HepG2 (cell line): ENCODE measurements at regions not wholly inside any gene's neighbourhood (a gene's known extent, or its start where the extent isn't known, plus 50 kb on each side); places are given as distances from the start of the nearest gene placed in this dataset.

Experiments
- ATAC-seq: fragments of 200-7000 bp; cut with Tn5 transposase; 3 replicates; pipeline ENCODE4 v1.9.1; 2020; ENCODE audit warnings: mild to moderate bottlenecking, moderate library complexity
- BruUV-seq: library from RNA; stranded (reverse); fragments of 400-500 nt; replicated peaks from 2 replicates; lab custom pipeline; 2021; lab: Mats Ljungman, UMichigan
- CTCF ChIA-PET: fragments of 300-600 bp; formaldehyde crosslinking; extraction: SDS; loops from one replicate; lab custom pipeline; 2021; ENCODE audit warnings: low total read pairs, inconsistent platforms, low intra/inter-chr PET ratio; lab: Yijun Ruan, JAX
- POLR2A ChIA-PET: fragments of 350-600 bp; sonication (Branson Sonifier 250); formaldehyde crosslinking; loops from one replicate; lab custom pipeline; 2020; ENCODE audit warnings: antibody characterized with exemption, inconsistent platforms; lab: Yijun Ruan, JAX
- DNase-seq: peaks from one replicate; pipeline ENCODE4 v3.0.0-alpha.2; 2015; ENCODE audit warnings: low spot score
- FAIRE-seq: peaks from 3 replicates; lab custom pipeline; 2011; peaks lifted over from hg19 to GRCh38; lab: Jason Lieb, UNC
- H2AFZ ChIP-seq: one replicate; pipeline ENCODE4 v1.6.1; 2011; ENCODE audit warnings: low read length, inconsistent platforms
- H3K27ac ChIP-seq: fragments of 300-600 bp; 3 replicates; pipeline ENCODE4 v1.8.0; 2011; ENCODE audit warnings: mixed run types, mild to moderate bottlenecking, mixed read lengths, low read length, inconsistent platforms; ENCODE audit not compliant: insufficient read depth; ENCODE audit errors: extremely low read length
- H3K27me3 ChIP-seq, 2 experiments: fragments of 200-600 bp in 1 of 2; 2 replicates in 1 of 2; 3 replicates in 1 of 2; pipeline versions ENCODE4 v1.6.0 to v1.8.0; 2011; ENCODE audit warnings: low read length in 2 of 2, mild to moderate bottlenecking in 2 of 2, moderate library complexity in 2 of 2, inconsistent platforms in 1 of 2; ENCODE audit not compliant: insufficient read depth in 2 of 2, control insufficient read depth in 1 of 2
- H3K36me3 ChIP-seq, 2 experiments: fragments of 200-600 bp in 1 of 2; replicated peaks in 1 of 2; 2 replicates in 1 of 2; 3 replicates in 1 of 2; pipeline versions ENCODE4 v1.5.1 to v1.8.0; 2011; ENCODE audit warnings: low read length in 2 of 2, inconsistent platforms in 1 of 2; ENCODE audit not compliant: insufficient read depth in 2 of 2, control insufficient read depth in 1 of 2
- H3K4me1 ChIP-seq: 2 replicates; pipeline ENCODE4 v1.5.1; 2012; ENCODE audit warnings: low read length, inconsistent platforms; ENCODE audit not compliant: insufficient read depth
- H3K4me2 ChIP-seq: 2 replicates; pipeline ENCODE4 v1.6.0; 2011; ENCODE audit warnings: low read depth, low read length, inconsistent platforms
- H3K4me3 ChIP-seq, 3 experiments: fragments of 200-600 bp in 1 of 3; sonication (generic), shearing (Covaris generic) in 1 of 3; replicated peaks in 1 of 3; 2 replicates each; pipeline ENCODE4 v1.5.1; 2011 to 2016; ENCODE audit warnings: low read length in 3 of 3, inconsistent platforms in 2 of 3, low read depth in 2 of 3, mild to moderate bottlenecking in 2 of 3, control low read depth in 1 of 3, mixed read lengths in 1 of 3; ENCODE audit not compliant: insufficient read depth in 1 of 3
- H3K79me2 ChIP-seq: one replicate; pipeline ENCODE4 v1.6.1; 2011; ENCODE audit warnings: low read length, inconsistent platforms; ENCODE audit not compliant: insufficient read depth
- H3K9ac ChIP-seq: 2 replicates; pipeline ENCODE4 v1.6.0; 2011; ENCODE audit warnings: mild to moderate bottlenecking, low read depth, low read length, inconsistent platforms; ENCODE audit not compliant: insufficient read depth
- H3K9me3 ChIP-seq: 2 replicates; pipeline ENCODE4 v1.5.1; 2012; ENCODE audit warnings: mild to moderate bottlenecking, low read length
- H4K20me1 ChIP-seq: 2 replicates; pipeline ENCODE4 v1.6.0; 2011; ENCODE audit warnings: inconsistent platforms, mild to moderate bottlenecking, low read length, moderate library complexity; ENCODE audit not compliant: insufficient read depth
- ARID2 ChIP-seq: sonication (generic); formaldehyde crosslinking; IDR thresholded peaks from 2 replicates; pipeline ENCODE4 v1.8.1; 2022; ENCODE audit warnings: mild to moderate bottlenecking, missing genetic modification reagents, borderline replicate concordance
- BORCS8-MEF2B ChIP-seq: sonication (generic); formaldehyde crosslinking; IDR thresholded peaks from 2 replicates; pipeline ENCODE4 v1.8.0; 2022; ENCODE audit warnings: mild to moderate bottlenecking, missing genetic modification reagents
- FOXO1 ChIP-seq: sonication (generic); formaldehyde crosslinking; IDR thresholded peaks from 2 replicates; pipeline ENCODE4 v1.4.0; 2020; ENCODE audit warnings: missing genetic modification reagents
- HNRNPH1 ChIP-seq: fragments of 200-400 bp; formaldehyde crosslinking; optimal IDR thresholded peaks from 2 replicates; pipeline ENCODE3; 2017; ENCODE audit warnings: mild to moderate bottlenecking, low read depth, low read length
- MBD4 ChIP-seq: IDR thresholded peaks from 2 replicates; pipeline ENCODE4 v1.6.1; 2012; ENCODE audit warnings: low read length, inconsistent platforms, borderline replicate concordance
- RFXAP ChIP-seq: sonication (generic); formaldehyde crosslinking; IDR thresholded peaks from 2 replicates; pipeline ENCODE4 v1.4.0; 2020; ENCODE audit warnings: missing genetic modification reagents, borderline replicate concordance
- SNRNP70 ChIP-seq: fragments of 200-400 bp; formaldehyde crosslinking; IDR thresholded peaks from 2 replicates; pipeline ENCODE4 v1.6.1; 2017; ENCODE audit warnings: mild to moderate bottlenecking, low read depth, low read length, moderate library complexity
- SRF ChIP-seq: IDR thresholded peaks from 2 replicates; pipeline ENCODE4 v1.6.1; 2011; ENCODE audit warnings: mild to moderate bottlenecking, low read depth, low read length, moderate library complexity
- ZFP82 ChIP-seq: sonication (generic); formaldehyde crosslinking; IDR thresholded peaks from 2 replicates; pipeline ENCODE4 v1.5.1; 2020; ENCODE audit warnings: mild to moderate bottlenecking, missing genetic modification reagents, borderline replicate concordance
- ZNF121 ChIP-seq: sonication (generic); formaldehyde crosslinking; IDR thresholded peaks from 2 replicates; pipeline ENCODE4 v1.5.0; 2020; ENCODE audit warnings: mild to moderate bottlenecking, missing genetic modification reagents
- ZNF205 ChIP-seq: IDR thresholded peaks from 2 replicates; pipeline ENCODE4 v1.6.1; 2018; ENCODE audit warnings: missing biosample characterization, missing genetic modification reagents
- ZNF256 ChIP-seq: sonication (generic); formaldehyde crosslinking; conservative IDR thresholded peaks from 2 replicates; pipeline ENCODE4 v1.4.0; 2020; ENCODE audit warnings: missing genetic modification reagents
- ZNF350 ChIP-seq: sonication (generic); formaldehyde crosslinking; IDR thresholded peaks from 2 replicates; pipeline ENCODE4 v1.4.0; 2020; ENCODE audit warnings: mild to moderate bottlenecking, low read depth, missing genetic modification reagents, borderline replicate concordance
- ZNF451 ChIP-seq: sonication (generic); formaldehyde crosslinking; IDR thresholded peaks from 2 replicates; pipeline ENCODE4 v1.5.0; 2020; ENCODE audit warnings: mild to moderate bottlenecking, missing genetic modification reagents
- ZNF552 ChIP-seq: sonication (generic); formaldehyde crosslinking; IDR thresholded peaks from 2 replicates; pipeline ENCODE4 v1.9.0; 2022; ENCODE audit warnings: missing genetic modification reagents, mild to moderate bottlenecking, borderline replicate concordance
- ZNF558 ChIP-seq: sonication (generic); formaldehyde crosslinking; IDR thresholded peaks from 2 replicates; pipeline ENCODE4 v1.9.0; 2022; ENCODE audit warnings: mild to moderate bottlenecking, missing genetic modification reagents, borderline replicate concordance
- ZNF724P ChIP-seq: sonication (generic); formaldehyde crosslinking; IDR thresholded peaks from 2 replicates; pipeline ENCODE4 v1.8.0; 2022; ENCODE audit warnings: missing genetic modification reagents, borderline replicate concordance
- ZNF75D ChIP-seq: sonication (generic); formaldehyde crosslinking; IDR thresholded peaks from 2 replicates; pipeline ENCODE4 v1.8.1; 2023; ENCODE audit warnings: missing genetic modification reagents, mild to moderate bottlenecking, borderline replicate concordance
- ZZZ3 ChIP-seq: sonication (generic); formaldehyde crosslinking; IDR thresholded peaks from 2 replicates; pipeline ENCODE4 v1.4.0; 2020; ENCODE audit warnings: missing genetic modification reagents, mild to moderate bottlenecking, borderline replicate concordance
- WGBS: methylation state at CpG from one replicate; pipeline ENCODE4 v1.1.6; 2017; ENCODE audit warnings: low lambda C conversion rate; 5-methylcytosine and 5-hydroxymethylcytosine counted together
- in situ Hi-C: cut with HindIII; loops from 2 replicates; pipeline ENCODE4 v1.10.0; 2017; ENCODE audit warnings: low pct_unique_long_range_greater_than_20kb; ENCODE audit not compliant: extremely low pct_ligation_motif_present
- intact Hi-C: fragments of 100-400 bp; cut with micrococcal nuclease; formaldehyde crosslinking; loops from one replicate; pipeline ENCODE4 v1.10.0; 2022; ENCODE audit not compliant: unreplicated experiment
- TF ChIP-seq, protein P1 (sequence below): sonication (generic); formaldehyde crosslinking; IDR thresholded peaks from 2 replicates; pipeline ENCODE4 v1.5.1; 2020; ENCODE audit warnings: mild to moderate bottlenecking, missing genetic modification reagents, borderline replicate concordance
- TF ChIP-seq, protein P2 (sequence below): sonication (generic); formaldehyde crosslinking; IDR thresholded peaks from 2 replicates; pipeline ENCODE4 v1.4.0; 2020; ENCODE audit warnings: missing genetic modification reagents, borderline replicate concordance

DNA sequence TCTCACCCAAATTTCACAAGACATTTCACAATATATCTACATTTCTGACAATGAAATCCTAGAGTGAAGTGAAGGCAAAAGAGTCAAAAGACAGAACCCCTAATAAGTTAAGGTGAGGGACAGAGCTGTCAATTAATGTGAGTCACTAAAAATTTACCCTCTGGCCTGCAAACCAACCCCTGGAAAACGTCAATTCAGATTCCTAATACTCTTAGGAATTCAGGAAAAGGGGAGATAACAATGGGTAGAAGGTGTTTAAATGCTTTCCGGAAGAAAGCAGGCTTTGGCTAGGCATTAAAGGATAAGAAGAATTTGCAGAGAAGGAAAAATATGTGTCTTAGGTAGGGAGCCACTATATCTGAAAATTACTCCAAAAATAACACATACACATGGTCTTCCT is 299.6 kb downstream of the INHBA start (continued):
- TF ChIP-seq ZNF350 (CRISPR knock-in tag), result no peak
- no peak for TF ChIP-seq ARID2 (CRISPR knock-in tag)
- no peak for TF ChIP-seq ZFP82 (CRISPR knock-in tag)
- TF ChIP-seq FOXO1 (CRISPR knock-in tag), result no peak
- TF ChIP-seq, all 625 proteins: peak for 0

DNA sequence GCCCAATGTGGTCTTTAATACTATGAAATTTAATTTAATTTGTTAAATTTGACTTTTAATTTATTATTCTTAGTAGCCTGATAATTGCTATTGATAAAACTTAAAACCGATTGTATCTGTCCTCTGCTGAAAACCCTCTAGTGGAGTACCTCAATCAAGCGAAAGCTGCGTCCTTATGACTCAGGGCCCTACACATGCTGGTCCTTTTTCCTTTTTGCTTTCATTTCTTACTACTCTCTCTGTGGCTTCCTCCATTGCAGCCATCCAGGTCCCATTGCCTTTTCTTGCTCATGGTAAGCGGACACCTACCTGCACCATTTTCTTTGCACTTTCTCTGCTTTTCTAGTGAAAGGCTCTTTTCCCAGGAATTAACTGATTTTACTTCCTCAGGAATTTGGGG is 301.1 kb downstream of the INHBA start:
- intact Hi-C loops, result no loop called here

More for the DNA sequence above, 301.1 kb downstream of the INHBA start:
- Histone ChIP-seq H3K27ac (no peak overlapping the region), H2AFZ (no peak overlapping the region), H3K4me1 (no peaks in the 10 kb centered on the region), H3K36me3 (no peaks in the 10 kb centered on the region), H3K9ac (no peak overlapping the region), H3K4me3 (no peak overlapping the region), H3K4me2 (no peak overlapping the region), H4K20me1 (no peaks in the 10 kb centered on the region), H3K79me2 (no peaks in the 10 kb centered on the region), H3K27me3 (no peaks in the 10 kb centered on the region), H3K9me3 (peaks cover 22% of the 10 kb centered on the region)
- BruUV-seq, result no TSS peak
- WGBS, result 41% methylated on average over 4 of the region's 4 CpGs
- ChIA-PET CTCF (no interaction called here), POLR2A (no interaction called here)
- TF ChIP-seq, protein P1, sequence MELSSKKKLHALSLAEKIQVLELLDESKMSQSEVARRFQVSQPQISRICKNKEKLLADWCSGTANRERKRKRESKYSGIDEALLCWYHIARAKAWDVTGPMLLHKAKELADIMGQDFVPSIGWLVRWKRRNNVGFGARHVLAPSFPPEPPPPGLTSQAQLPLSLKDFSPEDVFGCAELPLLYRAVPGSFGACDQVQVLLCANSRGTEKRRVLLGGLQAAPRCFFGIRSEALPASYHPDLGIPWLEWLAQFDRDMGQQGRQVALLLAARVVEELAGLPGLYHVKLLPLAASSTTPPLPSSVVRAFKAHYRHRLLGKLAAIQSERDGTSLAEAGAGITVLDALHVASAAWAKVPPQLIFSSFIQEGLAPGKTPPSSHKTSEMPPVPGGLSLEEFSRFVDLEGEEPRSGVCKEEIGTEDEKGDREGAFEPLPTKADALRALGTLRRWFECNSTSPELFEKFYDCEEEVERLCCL (CRISPR knock-in tag), result no peak
- TF ChIP-seq ZZZ3 (CRISPR knock-in tag) (no peak), HNRNPH1 (no peak), ZNF552 (no peak), ZNF205 (CRISPR knock-in tag) (no peak), ZNF451 (no peak), ZNF724P (CRISPR knock-in tag) (no peak), MBD4 (no peak), SRF (no peak), ZNF256 (CRISPR knock-in tag) (no peak), ZNF121 (no peak), BORCS8-MEF2B (CRISPR knock-in tag) (no peak), RFXAP (CRISPR knock-in tag) (no peak), ZNF75D (CRISPR knock-in tag) (no peak), SNRNP70 (no peak), ZNF558 (CRISPR knock-in tag) (no peak)
- TF ChIP-seq, protein P2, sequence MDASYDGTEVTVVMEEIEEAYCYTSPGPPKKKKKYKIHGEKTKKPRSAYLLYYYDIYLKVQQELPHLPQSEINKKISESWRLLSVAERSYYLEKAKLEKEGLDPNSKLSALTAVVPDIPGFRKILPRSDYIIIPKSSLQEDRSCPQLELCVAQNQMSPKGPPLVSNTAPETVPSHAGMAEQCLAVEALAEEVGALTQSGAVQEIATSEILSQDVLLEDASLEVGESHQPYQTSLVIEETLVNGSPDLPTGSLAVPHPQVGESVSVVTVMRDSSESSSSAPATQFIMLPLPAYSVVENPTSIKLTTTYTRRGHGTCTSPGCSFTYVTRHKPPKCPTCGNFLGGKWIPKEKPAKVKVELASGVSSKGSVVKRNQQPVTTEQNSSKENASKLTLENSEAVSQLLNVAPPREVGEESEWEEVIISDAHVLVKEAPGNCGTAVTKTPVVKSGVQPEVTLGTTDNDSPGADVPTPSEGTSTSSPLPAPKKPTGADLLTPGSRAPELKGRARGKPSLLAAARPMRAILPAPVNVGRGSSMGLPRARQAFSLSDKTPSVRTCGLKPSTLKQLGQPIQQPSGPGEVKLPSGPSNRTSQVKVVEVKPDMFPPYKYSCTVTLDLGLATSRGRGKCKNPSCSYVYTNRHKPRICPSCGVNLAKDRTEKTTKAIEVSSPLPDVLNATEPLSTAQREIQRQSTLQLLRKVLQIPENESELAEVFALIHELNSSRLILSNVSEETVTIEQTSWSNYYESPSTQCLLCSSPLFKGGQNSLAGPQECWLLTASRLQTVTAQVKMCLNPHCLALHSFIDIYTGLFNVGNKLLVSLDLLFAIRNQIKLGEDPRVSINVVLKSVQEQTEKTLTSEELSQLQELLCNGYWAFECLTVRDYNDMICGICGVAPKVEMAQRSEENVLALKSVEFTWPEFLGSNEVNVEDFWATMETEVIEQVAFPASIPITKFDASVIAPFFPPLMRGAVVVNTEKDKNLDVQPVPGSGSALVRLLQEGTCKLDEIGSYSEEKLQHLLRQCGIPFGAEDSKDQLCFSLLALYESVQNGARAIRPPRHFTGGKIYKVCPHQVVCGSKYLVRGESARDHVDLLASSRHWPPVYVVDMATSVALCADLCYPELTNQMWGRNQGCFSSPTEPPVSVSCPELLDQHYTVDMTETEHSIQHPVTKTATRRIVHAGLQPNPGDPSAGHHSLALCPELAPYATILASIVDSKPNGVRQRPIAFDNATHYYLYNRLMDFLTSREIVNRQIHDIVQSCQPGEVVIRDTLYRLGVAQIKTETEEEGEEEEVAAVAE (CRISPR knock-in tag), result no peak
- no peak for FAIRE-seq
- in situ Hi-C loops, result no loop called here
- DNase-seq, result no peak
- no peak for ATAC-seq
